Forelimb muscle (tissue), 1 donor: ENCODE measurements at regions not wholly inside any gene's neighbourhood (a gene's known extent, or its start where the extent isn't known, plus 50 kb on each side); places are given as distances from the start of the nearest gene placed in this dataset.

ENCODE experiments used
- DNase-seq: peaks from one replicate; pipeline ENCODE4 v3.0.0-alpha.2; 2013; ENCODE audit warnings: low read depth

DNA sequence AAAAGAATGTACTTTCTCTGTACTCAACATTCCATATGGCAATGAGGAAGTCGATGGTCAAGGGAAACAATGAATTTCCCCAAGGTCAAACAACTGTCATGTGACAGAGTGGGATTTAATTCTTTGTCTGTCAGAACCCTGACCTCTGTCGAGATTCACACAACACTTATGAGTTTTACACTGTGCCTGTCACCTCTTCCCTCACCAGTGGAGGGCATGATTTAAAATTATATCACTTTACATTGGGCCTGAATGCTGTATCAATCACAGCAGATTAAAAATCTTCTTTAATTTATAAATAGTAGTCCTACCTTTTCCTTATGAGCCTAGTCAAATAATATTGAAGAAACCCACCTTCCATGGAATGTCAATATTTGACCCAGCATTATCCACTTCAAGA lies 276.7 kb downstream of the CDH10 start:
- no peak for DNase-seq

DNA sequence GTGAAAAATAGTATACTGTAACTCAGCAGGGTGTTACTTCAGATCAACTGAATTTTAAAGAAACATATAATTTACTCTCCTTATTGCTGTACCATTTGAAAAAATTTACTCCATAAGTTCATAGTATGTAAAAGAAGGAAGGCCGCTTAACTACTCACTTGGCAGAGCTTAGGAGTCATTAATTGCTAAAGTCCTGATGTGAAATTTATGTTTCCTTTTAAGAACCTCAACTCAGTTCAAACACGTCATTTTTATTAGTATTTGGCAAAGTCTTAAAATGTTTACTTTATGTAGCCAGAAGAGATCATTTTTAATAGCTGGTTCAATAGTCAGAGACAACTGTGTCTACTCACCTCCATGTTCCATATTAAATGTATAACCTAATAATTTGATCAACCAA lies 268.6 kb downstream of the CDH10 start:
- DNase-seq, result no peak

DNA sequence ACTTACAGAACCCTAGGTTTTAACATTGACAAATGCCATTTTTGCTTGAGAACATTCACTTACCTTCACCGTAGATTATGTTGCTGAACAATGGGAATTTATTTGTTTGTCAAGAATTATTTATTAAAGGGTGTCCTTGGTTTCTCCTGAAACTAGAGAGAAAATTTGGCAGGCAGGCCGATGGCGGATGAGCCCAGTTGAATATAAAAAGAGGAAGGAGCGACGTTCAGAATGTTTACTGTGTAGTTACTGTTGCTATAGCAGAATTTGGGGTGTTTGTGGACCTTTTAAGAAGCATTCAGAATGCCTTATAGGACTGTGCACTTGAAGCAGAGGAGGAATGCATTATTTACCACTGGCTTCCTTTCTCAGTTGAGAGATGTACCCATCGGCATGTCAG lies 268.2 kb downstream of the CDH10 start:
- no peak for DNase-seq

DNA sequence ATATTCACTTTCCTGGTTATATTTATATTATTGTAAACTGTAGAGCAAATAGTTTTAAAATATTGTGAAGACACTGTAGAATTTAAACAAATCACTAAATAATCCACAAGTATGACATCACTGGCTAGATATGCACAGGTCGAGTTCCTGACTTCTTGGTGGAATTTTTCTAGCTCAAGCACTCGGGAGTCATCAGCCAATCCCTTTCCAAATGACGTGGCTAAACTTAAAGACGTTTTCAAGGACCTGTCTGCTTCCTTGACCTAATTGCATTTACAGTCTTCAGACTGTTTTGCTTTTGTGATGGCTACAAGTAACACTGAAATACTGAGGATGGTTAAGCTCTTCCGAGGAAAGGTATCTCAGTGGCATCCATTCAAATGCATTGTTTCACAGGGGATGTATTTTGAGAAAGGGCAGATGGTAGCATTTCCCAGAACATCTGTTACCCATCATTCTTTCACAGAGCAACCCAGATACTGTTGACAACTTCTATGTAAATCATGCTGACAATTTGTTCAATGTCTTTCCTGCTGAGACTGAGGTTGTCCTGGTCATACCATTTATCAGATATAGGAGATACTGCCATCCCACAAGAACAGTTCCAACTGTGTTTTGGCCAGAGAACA lies 262.8 kb downstream of the CDH10 start:
- DNase-seq, result no peak

DNA sequence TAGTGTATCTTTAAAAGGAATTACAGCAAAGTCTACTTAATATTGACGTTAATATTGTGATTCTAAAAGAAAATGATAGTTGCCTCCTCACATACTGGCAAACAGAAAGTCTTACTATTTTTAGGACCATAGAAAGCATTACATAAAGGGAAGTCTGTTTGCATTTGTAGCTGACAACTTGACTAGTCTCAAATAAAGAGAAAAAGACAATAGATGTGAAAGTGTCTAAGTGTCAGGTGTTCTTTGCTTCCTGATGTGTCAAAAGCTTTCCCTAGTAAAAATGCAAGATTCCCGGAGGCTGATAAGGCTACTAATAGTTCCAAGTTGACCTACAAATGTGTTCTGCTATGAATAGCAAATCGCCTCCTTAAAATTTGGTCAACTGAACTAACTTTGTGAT lies 259.7 kb downstream of the CDH10 start:
- DNase-seq, result no peak

DNA sequence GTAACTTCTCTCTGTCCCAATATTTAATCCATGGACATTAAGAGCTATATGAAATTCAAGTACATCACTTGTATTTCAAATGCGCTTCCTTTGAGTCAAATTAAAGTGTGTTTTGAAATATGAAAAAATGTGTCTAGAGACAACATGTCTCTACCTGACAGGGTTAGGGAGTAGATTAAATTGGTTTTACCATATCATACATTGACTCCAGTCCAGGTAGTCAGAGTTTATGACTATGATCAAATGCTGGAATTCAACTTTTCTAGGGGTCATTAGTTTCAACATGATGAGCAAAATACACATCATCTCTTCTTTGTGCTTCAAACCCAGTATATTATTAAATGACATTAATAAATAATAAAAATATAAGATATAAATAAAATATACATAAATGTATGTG lies 259.2 kb downstream of the CDH10 start:
- no peak for DNase-seq

DNA sequence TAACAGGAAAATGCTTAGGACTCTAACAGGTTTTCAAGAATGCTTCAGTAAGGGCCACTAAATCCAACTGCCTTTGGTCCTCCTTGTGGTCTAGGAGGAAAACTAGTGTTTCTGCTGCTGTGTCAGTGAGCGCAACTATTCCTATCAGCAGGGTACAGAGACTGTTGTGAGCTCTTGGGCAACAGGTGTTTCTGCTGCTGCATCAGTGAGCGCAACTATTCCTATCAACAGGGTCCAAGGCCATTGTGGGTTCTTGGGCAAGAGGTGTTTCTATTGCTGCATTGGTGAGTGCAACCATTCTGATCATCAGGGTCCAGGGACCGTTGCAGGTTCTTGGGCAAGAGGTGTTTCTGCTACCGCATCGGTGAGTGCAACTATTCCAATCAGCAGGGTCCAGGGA lies 256.3 kb downstream of the CDH10 start:
- no peak for DNase-seq

DNA sequence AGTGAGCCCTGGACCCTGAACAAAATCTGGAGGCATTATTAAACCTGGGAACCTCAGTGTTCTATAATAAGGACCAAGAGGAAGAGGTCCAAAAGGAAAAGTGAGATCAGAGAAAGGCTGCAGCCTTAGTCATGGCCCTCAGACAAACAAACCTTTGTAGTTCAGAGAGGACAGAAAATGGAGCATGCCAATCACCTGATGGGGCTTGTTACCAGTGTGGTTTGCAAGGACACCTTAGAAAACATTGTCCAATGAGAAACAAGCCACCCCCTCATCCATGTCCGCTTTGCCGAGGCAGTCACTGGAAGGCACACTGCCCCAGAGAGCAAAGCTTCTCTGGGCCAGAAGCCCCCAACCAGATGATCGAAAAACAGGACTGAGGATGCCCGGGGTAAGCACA lies 254.8 kb downstream of the CDH10 start:
- no peak for DNase-seq

DNA sequence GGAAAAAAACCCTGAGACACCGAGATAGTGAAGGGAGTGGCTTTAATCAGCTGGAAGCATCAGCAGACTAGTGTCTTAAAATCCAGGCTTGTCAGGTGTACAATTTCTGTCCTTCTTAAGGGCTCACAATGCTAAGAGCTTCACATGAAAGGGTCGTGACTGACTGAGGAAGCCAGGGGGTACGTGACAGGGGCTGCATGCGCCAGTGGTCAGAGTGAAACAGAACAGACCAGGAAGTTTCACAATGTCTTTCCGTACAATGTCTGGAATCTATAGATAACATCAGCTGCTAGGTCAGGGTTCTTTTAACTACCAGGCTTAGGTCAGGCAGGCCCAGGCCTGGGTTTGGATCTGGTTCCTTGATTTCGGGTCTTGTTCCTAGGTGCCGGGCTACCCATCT lies 253.0 kb downstream of the CDH10 start:
- no peak for DNase-seq

DNA sequence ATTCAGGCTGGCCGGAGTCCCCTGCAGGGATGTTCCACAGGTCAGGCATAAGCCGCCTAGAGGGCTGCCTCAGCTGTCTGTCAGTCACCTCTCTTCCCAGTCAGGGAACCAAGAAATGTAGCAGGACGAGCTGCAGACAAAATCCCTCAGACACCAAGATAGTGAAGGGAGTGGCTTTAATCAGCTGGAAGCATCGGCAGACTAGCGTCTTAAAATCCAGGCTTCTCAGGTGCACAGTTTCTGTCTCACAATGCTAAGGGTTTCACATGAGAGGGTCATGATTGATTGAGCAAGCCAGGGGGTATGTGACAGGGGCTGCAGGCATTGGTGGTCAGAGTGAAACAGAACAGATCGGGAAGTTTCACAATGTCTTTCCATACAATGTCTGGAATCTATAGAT lies 247.2 kb downstream of the CDH10 start:
- no peak for DNase-seq

DNA sequence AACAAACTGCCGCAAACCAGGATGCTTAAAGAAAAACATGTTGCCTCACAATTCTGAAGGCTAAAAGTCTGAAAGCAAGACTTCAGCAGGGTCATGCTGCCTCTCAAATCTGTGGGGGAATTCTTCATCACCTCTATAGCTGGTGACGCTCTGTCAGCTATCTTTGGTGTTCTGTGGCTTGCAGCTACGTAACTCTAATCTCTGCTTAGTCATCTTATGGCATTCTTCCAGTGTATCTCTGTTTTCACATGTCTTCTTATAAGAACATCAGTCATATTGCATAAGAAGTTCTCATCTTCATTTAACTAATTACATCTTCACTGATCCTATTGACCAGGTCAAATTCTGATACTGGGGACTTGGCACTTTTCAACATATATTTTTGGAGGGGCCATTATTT lies 243.0 kb downstream of the CDH10 start:
- DNase-seq, result no peak

DNA sequence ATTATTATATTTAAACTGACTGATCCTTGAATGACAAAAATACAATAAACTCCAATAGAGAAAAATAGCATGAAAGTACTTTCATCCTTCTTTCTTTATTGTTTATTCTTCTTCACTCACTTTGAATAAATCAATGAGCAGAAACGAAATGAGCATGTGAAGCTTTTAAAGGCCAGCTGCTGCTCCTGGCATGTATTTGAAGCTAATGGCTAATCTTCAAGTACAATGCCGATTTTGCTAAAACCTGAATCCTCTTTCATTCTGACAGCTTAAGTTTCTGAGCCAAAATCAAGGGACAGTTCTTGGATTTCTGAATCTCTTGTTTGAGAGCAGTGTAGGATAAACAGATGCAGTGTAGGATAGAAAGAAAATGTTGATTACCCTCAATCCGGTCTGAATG lies 237.3 kb downstream of the CDH10 start:
- DNase-seq, result no peak

DNA sequence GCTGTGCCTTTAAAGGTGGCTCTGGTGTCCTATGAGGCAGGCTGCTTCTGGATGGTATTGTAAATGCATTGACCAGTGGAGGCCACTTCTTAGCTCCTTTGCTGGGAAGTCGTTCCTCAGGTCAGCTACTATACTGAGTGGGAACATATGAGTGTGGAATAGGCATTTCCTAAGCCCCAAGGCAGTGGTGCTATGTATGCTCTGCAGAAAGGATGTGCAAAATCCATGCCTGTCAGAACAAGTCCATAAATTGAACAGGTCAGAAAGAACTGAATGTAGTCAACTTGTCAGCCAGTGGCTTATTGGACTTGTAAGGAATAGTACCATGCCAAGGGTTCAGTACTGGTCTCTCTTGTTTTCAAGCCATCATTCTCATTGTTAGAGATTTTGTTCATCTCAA lies 216.4 kb downstream of the CDH10 start:
- DNase-seq, result no peak

DNA sequence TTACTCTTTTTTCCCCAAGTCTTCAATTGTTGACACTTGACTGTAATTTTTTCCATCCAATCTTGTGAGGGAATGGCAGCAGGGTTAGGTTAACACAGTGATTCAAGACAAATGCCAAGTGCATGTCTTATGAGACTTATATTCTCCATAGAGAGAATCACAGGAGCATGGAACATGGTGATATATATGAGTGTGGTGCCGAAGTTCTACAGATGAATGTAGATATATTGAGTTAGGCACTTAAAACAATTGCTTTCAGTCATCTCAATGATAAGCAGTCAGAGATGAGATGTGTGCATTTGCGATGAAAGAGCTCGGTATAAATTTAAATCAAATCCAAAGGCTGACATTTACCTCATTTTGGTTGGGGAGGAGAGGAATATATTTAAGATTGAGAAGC lies 211.2 kb downstream of the CDH10 start:
- no peak for DNase-seq
